Suprapubic skin (tissue), 4 donors: ENCODE measurements at regions not wholly inside any gene's neighbourhood (a gene's known extent, or its start where the extent isn't known, plus 50 kb on each side); places are given as distances from the start of the nearest gene placed in this dataset.

Source experiments
- EP300 ChIP-seq: sonication (generic); formaldehyde crosslinking; IDR thresholded peaks from one replicate; pipeline ENCODE4 v1.6.1; 2017; ENCODE audit warnings: antibody characterized with exemption
- POLR2AphosphoS5 ChIP-seq, 3 donors: sonication (generic); formaldehyde crosslinking; IDR thresholded peaks; one replicate each; pipeline ENCODE4 v1.6.1; 2017; ENCODE audit warnings: antibody characterized with exemption in 3 of 3
- TF ChIP-seq, protein P1 (sequence below), 2 donors: fragments of 200-600 bp in 1 of 2; fragments of 450-650 bp in 1 of 2; sonication (generic) in 1 of 2; IDR thresholded peaks; one replicate each; pipeline ENCODE4 v1.5.1; 2016 to 2019; ENCODE audit warnings: antibody characterized with exemption in 2 of 2, mild to moderate bottlenecking in 1 of 2, moderate library complexity in 1 of 2

DNA sequence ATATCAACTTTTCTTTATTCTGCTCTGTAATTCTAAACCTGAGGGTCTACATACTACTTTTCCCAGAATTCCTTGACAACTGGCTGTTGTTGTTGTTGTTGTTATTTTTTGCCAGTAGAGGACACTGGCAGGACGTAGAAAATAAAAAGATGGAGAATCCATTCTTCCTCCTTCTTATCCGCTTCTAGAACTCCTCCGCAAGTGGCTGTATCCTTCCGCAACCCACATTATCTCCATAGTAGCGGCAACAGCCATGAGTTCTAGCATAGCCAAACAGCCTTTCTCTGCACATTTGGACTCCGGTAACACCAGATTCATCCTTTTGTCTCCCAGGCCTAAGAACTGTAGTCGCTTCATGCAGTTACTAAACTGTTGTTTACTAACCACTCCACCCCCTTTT, 91.1 kb upstream of the CACHD1 start:
- TF ChIP-seq, protein P1, sequence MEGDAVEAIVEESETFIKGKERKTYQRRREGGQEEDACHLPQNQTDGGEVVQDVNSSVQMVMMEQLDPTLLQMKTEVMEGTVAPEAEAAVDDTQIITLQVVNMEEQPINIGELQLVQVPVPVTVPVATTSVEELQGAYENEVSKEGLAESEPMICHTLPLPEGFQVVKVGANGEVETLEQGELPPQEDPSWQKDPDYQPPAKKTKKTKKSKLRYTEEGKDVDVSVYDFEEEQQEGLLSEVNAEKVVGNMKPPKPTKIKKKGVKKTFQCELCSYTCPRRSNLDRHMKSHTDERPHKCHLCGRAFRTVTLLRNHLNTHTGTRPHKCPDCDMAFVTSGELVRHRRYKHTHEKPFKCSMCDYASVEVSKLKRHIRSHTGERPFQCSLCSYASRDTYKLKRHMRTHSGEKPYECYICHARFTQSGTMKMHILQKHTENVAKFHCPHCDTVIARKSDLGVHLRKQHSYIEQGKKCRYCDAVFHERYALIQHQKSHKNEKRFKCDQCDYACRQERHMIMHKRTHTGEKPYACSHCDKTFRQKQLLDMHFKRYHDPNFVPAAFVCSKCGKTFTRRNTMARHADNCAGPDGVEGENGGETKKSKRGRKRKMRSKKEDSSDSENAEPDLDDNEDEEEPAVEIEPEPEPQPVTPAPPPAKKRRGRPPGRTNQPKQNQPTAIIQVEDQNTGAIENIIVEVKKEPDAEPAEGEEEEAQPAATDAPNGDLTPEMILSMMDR (IDR thresholded peaks at IDR 0.05) = no peak
- TF ChIP-seq POLR2AphosphoS5 (IDR thresholded peaks at IDR 0.05) (no peak), EP300 (no peak)
